ENCODE measurements at regions not wholly inside any gene's neighbourhood (a gene's known extent, or its start where the extent isn't known, plus 50 kb on each side); places are given as distances from the start of the nearest gene placed in this dataset.

GRCh38 chr1:181163662-181164061, 75.2 kb downstream of the IER5 start:
- TF ChIP-seq TCF7L2 (IDR thresholded peaks at IDR 0.05; ENCODE audit: low read depth, low read length) (no peak), MXD4 (CRISPR knock-in tag; IDR thresholded peaks at IDR 0.05) (no peak), ZNF414 (CRISPR knock-in tag; IDR thresholded peaks at IDR 0.05) (no peak), NONO (IDR thresholded peaks at IDR 0.05) (no peak), NONO (CRISPR knock-in tag; conservative IDR thresholded peaks at IDR 0.05) (no peak), ZNF788 (CRISPR knock-in tag; IDR thresholded peaks at IDR 0.05; ENCODE audit: borderline replicate concordance) (no peak), DNMT1 (CRISPR knock-in tag; IDR thresholded peaks at IDR 0.05) (no peak)
